B cell (primary cell): ENCODE measurements at regions not wholly inside any gene's neighbourhood (a gene's known extent, or its start where the extent isn't known, plus 50 kb on each side); places are given as distances from the start of the nearest gene placed in this dataset.

ENCODE experiments used
- ATAC-seq: fragments of 200-7000 bp; cut with Tn5 transposase; one replicate; pipeline ENCODE4 v1.10.0; 2021; ENCODE audit warnings: low read depth, mild to moderate bottlenecking, moderate number of reproducible peaks, moderate library complexity
- CTCF ChIA-PET: fragments of 350-600 bp; sonication (Branson Sonifier 250); formaldehyde crosslinking; loops from one replicate; lab custom pipeline; 2021; ENCODE audit warnings: antibody characterized with exemption, inconsistent platforms; lab: Charles Lee
- POLR2A ChIA-PET: fragments of 350-600 bp; sonication (Branson Sonifier 250); formaldehyde crosslinking; loops from one replicate; lab custom pipeline; 2021; ENCODE audit warnings: antibody characterized with exemption; lab: Charles Lee
- DNase-seq: peaks from one replicate; pipeline ENCODE4 v3.0.0; 2013
- H2AFZ ChIP-seq: 2 replicates; pipeline ENCODE4 v1.6.1; 2012; ENCODE audit warnings: mild to moderate bottlenecking, low read depth, low read length; ENCODE audit not compliant: insufficient read depth, poor library complexity, severe bottlenecking
- H3K27ac ChIP-seq, 2 donors: 1 replicate in 1 of 2; 2 replicates in 1 of 2; pipeline ENCODE4 v1.5.1; 2012 to 2013; ENCODE audit warnings: low read length in 2 of 2, mild to moderate bottlenecking in 2 of 2, moderate library complexity in 1 of 2
- H3K27me3 ChIP-seq, 4 experiments: fragments of 200-600 bp in 1 of 4; sonication (generic) in 1 of 4; replicated peaks in 1 of 4; 1 replicate in 2 of 4; 2 replicates in 2 of 4; pipeline versions ENCODE4 v1.6.1 to v1.7.0; 2013 to 2016; ENCODE audit warnings: low read length in 3 of 4, mild to moderate bottlenecking in 2 of 4, mixed read lengths in 1 of 4, moderate library complexity in 1 of 4; ENCODE audit not compliant: insufficient read depth in 4 of 4, control insufficient read depth in 3 of 4; ENCODE audit errors: control extremely low read depth in 1 of 4
- H3K36me3 ChIP-seq, 2 experiments: replicated peaks in 1 of 2; 1 replicate in 1 of 2; 2 replicates in 1 of 2; pipeline versions ENCODE4 v1.6.1 to v1.7.1; 2013; ENCODE audit warnings: low read length in 1 of 2; ENCODE audit not compliant: insufficient read depth in 2 of 2, control insufficient read depth in 1 of 2; ENCODE audit errors: control extremely low read depth in 1 of 2, extremely low read depth in 1 of 2
- H3K4me1 ChIP-seq, 2 donors: fragments of 200-600 bp in 1 of 2; sonication (generic) in 1 of 2; 1 replicate in 1 of 2; 2 replicates in 1 of 2; pipeline versions ENCODE4 v1.5.1 to v1.6.1; 2013 to 2017; ENCODE audit warnings: low read length in 2 of 2; ENCODE audit not compliant: control insufficient read depth in 2 of 2, insufficient read depth in 2 of 2
- H3K4me2 ChIP-seq: replicated peaks from 2 replicates; pipeline ENCODE3; 2012; ENCODE audit warnings: mild to moderate bottlenecking, low read depth, low read length; ENCODE audit not compliant: poor library complexity, severe bottlenecking
- H3K4me3 ChIP-seq, 5 experiments: fragments of 200-600 bp in 1 of 5; sonication (generic) in 1 of 5; 1 replicate in 3 of 5; 2 replicates in 2 of 5; pipeline versions ENCODE4 v1.5.1 to v1.7.0; 2011 to 2016; ENCODE audit warnings: low read length in 4 of 5, mild to moderate bottlenecking in 4 of 5, low read depth in 2 of 5, control low read depth in 1 of 5, moderate library complexity in 1 of 5; ENCODE audit not compliant: insufficient read depth in 1 of 5; ENCODE audit errors: control extremely low read depth in 1 of 5, extremely low read depth in 1 of 5
- H3K79me2 ChIP-seq: fragments of 200-600 bp; sonication (generic); one replicate; pipeline ENCODE4 v1.6.0; 2016; ENCODE audit warnings: low read length; ENCODE audit not compliant: control insufficient read depth, insufficient read depth
- H3K9ac ChIP-seq: fragments of 200-600 bp; sonication (generic); 2 replicates; pipeline ENCODE4 v1.6.1; 2017; ENCODE audit warnings: mild to moderate bottlenecking, low read length, moderate library complexity
- H3K9me3 ChIP-seq, 3 donors: one replicate each; pipeline versions ENCODE4 v1.6.1 to v1.7.1; 2013; ENCODE audit warnings: low read length in 2 of 3; ENCODE audit not compliant: control insufficient read depth in 2 of 3, insufficient read depth in 1 of 3; ENCODE audit errors: control extremely low read depth in 1 of 3
- H4K20me1 ChIP-seq: 2 replicates; pipeline ENCODE4 v1.6.0; 2012; ENCODE audit warnings: mild to moderate bottlenecking, low read length; ENCODE audit not compliant: insufficient read depth, control insufficient read depth, poor library complexity, severe bottlenecking
- H3K27ac Mint-ChIP-seq: one replicate; pipeline ENCODE4 v1.8.0; 2021; ENCODE audit warnings: mixed read lengths
- H3K27me3 Mint-ChIP-seq: one replicate; pipeline ENCODE4 v1.8.0; 2021; ENCODE audit warnings: mixed read lengths
- H3K4me1 Mint-ChIP-seq: one replicate; pipeline ENCODE4 v1.8.0; 2021; ENCODE audit warnings: mixed read lengths
- H3K4me3 Mint-ChIP-seq: one replicate; pipeline ENCODE4 v1.8.0; 2021; ENCODE audit warnings: mixed read lengths
- H3K9me3 Mint-ChIP-seq: one replicate; pipeline ENCODE4 v1.8.0; 2022; ENCODE audit warnings: mixed read lengths; ENCODE audit not compliant: insufficient read depth
- CTCF ChIP-seq: fragments of 200-600 bp; IDR thresholded peaks from one replicate; pipeline ENCODE4 v1.8.0; 2022; ENCODE audit warnings: antibody characterized with exemption, mild to moderate bottlenecking
- EZH2 ChIP-seq: IDR thresholded peaks from 2 replicates; pipeline ENCODE4 v1.6.1; 2012; ENCODE audit warnings: borderline replicate concordance, low read depth, mild to moderate bottlenecking, moderate library complexity, low read length; ENCODE audit not compliant: insufficient read depth, poor library complexity, severe bottlenecking
- WGBS: methylation state at CpG from one replicate; pipeline ENCODE4 v1.1.5; 2013; ENCODE audit warnings: missing lambda C conversion rate; ENCODE audit not compliant: insufficient coverage; 5-methylcytosine and 5-hydroxymethylcytosine counted together
- intact Hi-C: fragments of 100-400 bp; cut with micrococcal nuclease; formaldehyde crosslinking; loops from one replicate; pipeline ENCODE4 v1.10.0; 2022

DNA sequence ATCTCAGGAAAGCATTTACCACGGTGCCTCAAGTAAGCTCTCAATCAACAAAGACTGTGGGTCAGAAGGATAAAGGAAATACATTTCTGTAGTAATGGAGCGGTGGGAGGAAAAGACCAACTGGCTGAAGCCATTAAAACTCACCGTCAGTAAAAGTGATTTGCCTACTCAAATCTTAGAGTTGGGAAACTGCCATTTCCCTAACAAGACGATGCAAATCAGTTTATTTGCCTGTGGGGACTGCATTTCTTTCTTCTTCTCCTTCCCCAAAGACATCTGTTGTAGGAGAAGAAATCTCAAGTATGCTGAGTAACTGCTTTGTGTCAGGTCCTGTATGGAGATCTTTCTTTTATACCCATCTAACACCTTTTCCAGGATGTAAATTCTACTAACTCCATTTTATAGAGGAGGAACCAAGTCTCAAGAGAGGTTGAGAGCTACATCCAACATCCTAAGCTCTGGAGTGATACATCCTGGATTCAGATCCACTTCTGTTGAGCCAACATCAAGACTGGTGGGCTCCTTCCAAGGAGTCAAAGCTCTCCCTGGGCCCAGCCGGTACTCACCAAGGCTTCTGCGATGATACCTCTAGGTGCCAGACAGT, 219.3 kb upstream of the FGGY start:
- no peak overlapping the region for H3K4me3 ChIP-seq
- no peaks in the 10 kb centered on the region for H3K79me2 ChIP-seq
- Mint-ChIP-seq H3K9me3 (no peaks in the 10 kb centered on the region), H3K4me1 (peaks cover 14% of the 10 kb centered on the region), H3K27ac (no peak overlapping the region), H3K4me3 (no peak overlapping the region), H3K27me3 (no peaks in the 10 kb centered on the region)
- H3K36me3 ChIP-seq: no peaks in the 10 kb centered on the region
- H2AFZ ChIP-seq: no peak overlapping the region
- DNase-seq: no peak
- intact Hi-C loops: loop anchor here (2.0 to 10.0 kb wide), 3 partner anchors 57 to 617 kb away; partner anchors contain the start of gene JUN
- WGBS: no CpG with 5 or more reads among the region's 6 CpGs
- no peaks in the 10 kb centered on the region for H3K9me3 ChIP-seq
- no peak overlapping the region for H3K4me2 ChIP-seq
- H3K27ac ChIP-seq: no peak overlapping the region
- CTCF ChIA-PET: interaction anchor here (1.0 to 1.8 kb wide), 7 partner anchors 9 to 682 kb away, joined by 3 to 4 read pairs (median 3); no protein-coding TSS in a partner anchor
- peaks cover 2 to 6% of the 10 kb centered on the region in 2 donors for H3K4me1 ChIP-seq
- ATAC-seq: no peak
- no peak for TF ChIP-seq EZH2
- no peak for TF ChIP-seq CTCF
- H3K9ac ChIP-seq: no peak overlapping the region
- H4K20me1 ChIP-seq: no peaks in the 10 kb centered on the region
- POLR2A ChIA-PET: no interaction called here
- no peaks in the 10 kb centered on the region for H3K27me3 ChIP-seq

DNA sequence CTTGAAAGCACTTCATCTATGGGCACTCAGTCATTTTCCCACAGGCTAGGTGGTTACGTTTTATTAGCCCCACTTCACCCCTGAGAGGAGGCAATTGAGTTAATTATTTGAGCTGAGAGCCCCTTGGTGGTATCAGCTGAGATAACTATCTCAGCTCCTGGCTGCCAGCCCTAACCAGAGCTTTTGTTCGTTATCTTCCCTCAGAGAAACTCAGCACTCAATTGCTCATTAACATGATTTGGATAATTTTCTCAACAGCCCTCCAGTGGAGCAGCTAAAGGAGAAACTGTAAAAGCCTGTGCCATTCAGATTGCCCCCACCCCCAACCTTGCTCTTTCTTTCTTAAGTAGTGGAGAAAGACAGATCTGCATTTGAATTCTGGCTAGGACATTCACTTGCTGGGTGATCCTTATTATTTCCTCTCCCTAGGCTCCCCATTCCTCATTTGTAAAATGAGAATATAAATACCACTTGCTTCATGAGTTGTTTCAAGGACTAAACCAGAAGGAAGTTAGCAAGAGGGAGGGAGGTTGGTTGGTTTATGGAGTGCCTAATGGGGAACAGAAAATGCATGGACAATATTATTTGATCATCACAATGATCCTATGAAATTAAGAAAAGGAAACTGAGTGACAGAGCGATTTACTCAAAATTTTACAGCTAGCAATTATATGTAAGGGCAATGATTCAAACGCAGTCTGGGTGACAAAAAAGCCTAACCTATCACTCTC, 218.7 kb upstream of the FGGY start:
- H3K4me3 ChIP-seq: no peak overlapping the region
- no peak overlapping the region for H2AFZ ChIP-seq
- DNase-seq (no peak), ATAC-seq (no peak)
- Mint-ChIP-seq H3K27ac (no peak overlapping the region), H3K9me3 (no peaks in the 10 kb centered on the region), H3K27me3 (no peaks in the 10 kb centered on the region), H3K4me1 (peaks cover 12% of the 10 kb centered on the region), H3K4me3 (no peak overlapping the region)
- no peak overlapping the region for H3K27ac ChIP-seq
- no peaks in the 10 kb centered on the region for H3K27me3 ChIP-seq
- no peaks in the 10 kb centered on the region for H3K36me3 ChIP-seq
- peaks cover 0 to 4% of the 10 kb centered on the region in 2 donors for H3K4me1 ChIP-seq
- ChIA-PET POLR2A (interaction anchor here (0.6 kb wide), 1 partner anchor 62 kb away, joined by 4 read pairs; no protein-coding TSS in a partner anchor), CTCF (interaction anchor here (1.0 to 1.5 kb wide), 6 partner anchors 8 to 681 kb away, joined by 3 to 4 read pairs (median 3); no protein-coding TSS in a partner anchor)
- H3K4me2 ChIP-seq: no peak overlapping the region
- no peak for TF ChIP-seq EZH2
- TF ChIP-seq CTCF: no peak
- 0% methylated on average over 1 of the region's 4 CpGs for WGBS
- no peaks in the 10 kb centered on the region for H4K20me1 ChIP-seq
- no peak overlapping the region for H3K9ac ChIP-seq
- no peaks in the 10 kb centered on the region for H3K79me2 ChIP-seq
- no peaks in the 10 kb centered on the region for H3K9me3 ChIP-seq
- intact Hi-C loops: loop anchor here (10.0 kb wide), 2 partner anchors 57 to 617 kb away; no protein-coding TSS in a partner anchor
